B cell (primary cell): ENCODE measurements at regions not wholly inside any gene's neighbourhood (a gene's known extent, or its start where the extent isn't known, plus 50 kb on each side); places are given as distances from the start of the nearest gene placed in this dataset.

Experiments used
- ATAC-seq: fragments of 200-7000 bp; cut with Tn5 transposase; one replicate; pipeline ENCODE4 v1.10.0; 2021; ENCODE audit warnings: low read depth, mild to moderate bottlenecking, moderate number of reproducible peaks, moderate library complexity
- CTCF ChIA-PET: fragments of 350-600 bp; sonication (Branson Sonifier 250); formaldehyde crosslinking; loops from one replicate; lab custom pipeline; 2021; ENCODE audit warnings: antibody characterized with exemption, inconsistent platforms; lab: Charles Lee
- POLR2A ChIA-PET: fragments of 350-600 bp; sonication (Branson Sonifier 250); formaldehyde crosslinking; loops from one replicate; lab custom pipeline; 2021; ENCODE audit warnings: antibody characterized with exemption; lab: Charles Lee
- DNase-seq: peaks from one replicate; pipeline ENCODE4 v3.0.0; 2013
- H2AFZ ChIP-seq: 2 replicates; pipeline ENCODE4 v1.6.1; 2012; ENCODE audit warnings: mild to moderate bottlenecking, low read depth, low read length; ENCODE audit not compliant: insufficient read depth, poor library complexity, severe bottlenecking
- H3K27ac ChIP-seq, 2 donors: 1 replicate in 1 of 2; 2 replicates in 1 of 2; pipeline ENCODE4 v1.5.1; 2012 to 2013; ENCODE audit warnings: low read length in 2 of 2, mild to moderate bottlenecking in 2 of 2, moderate library complexity in 1 of 2
- H3K27me3 ChIP-seq, 4 experiments: fragments of 200-600 bp in 1 of 4; sonication (generic) in 1 of 4; replicated peaks in 1 of 4; 1 replicate in 2 of 4; 2 replicates in 2 of 4; pipeline versions ENCODE4 v1.6.1 to v1.7.0; 2013 to 2016; ENCODE audit warnings: low read length in 3 of 4, mild to moderate bottlenecking in 2 of 4, mixed read lengths in 1 of 4, moderate library complexity in 1 of 4; ENCODE audit not compliant: insufficient read depth in 4 of 4, control insufficient read depth in 3 of 4; ENCODE audit errors: control extremely low read depth in 1 of 4
- H3K36me3 ChIP-seq, 2 experiments: replicated peaks in 1 of 2; 1 replicate in 1 of 2; 2 replicates in 1 of 2; pipeline versions ENCODE4 v1.6.1 to v1.7.1; 2013; ENCODE audit warnings: low read length in 1 of 2; ENCODE audit not compliant: insufficient read depth in 2 of 2, control insufficient read depth in 1 of 2; ENCODE audit errors: control extremely low read depth in 1 of 2, extremely low read depth in 1 of 2
- H3K4me1 ChIP-seq, 2 donors: fragments of 200-600 bp in 1 of 2; sonication (generic) in 1 of 2; 1 replicate in 1 of 2; 2 replicates in 1 of 2; pipeline versions ENCODE4 v1.5.1 to v1.6.1; 2013 to 2017; ENCODE audit warnings: low read length in 2 of 2; ENCODE audit not compliant: control insufficient read depth in 2 of 2, insufficient read depth in 2 of 2
- H3K4me2 ChIP-seq: replicated peaks from 2 replicates; pipeline ENCODE3; 2012; ENCODE audit warnings: mild to moderate bottlenecking, low read depth, low read length; ENCODE audit not compliant: poor library complexity, severe bottlenecking
- H3K4me3 ChIP-seq, 5 experiments: fragments of 200-600 bp in 1 of 5; sonication (generic) in 1 of 5; 1 replicate in 3 of 5; 2 replicates in 2 of 5; pipeline versions ENCODE4 v1.5.1 to v1.7.0; 2011 to 2016; ENCODE audit warnings: low read length in 4 of 5, mild to moderate bottlenecking in 4 of 5, low read depth in 2 of 5, control low read depth in 1 of 5, moderate library complexity in 1 of 5; ENCODE audit not compliant: insufficient read depth in 1 of 5; ENCODE audit errors: control extremely low read depth in 1 of 5, extremely low read depth in 1 of 5
- H3K79me2 ChIP-seq: fragments of 200-600 bp; sonication (generic); one replicate; pipeline ENCODE4 v1.6.0; 2016; ENCODE audit warnings: low read length; ENCODE audit not compliant: control insufficient read depth, insufficient read depth
- H3K9ac ChIP-seq: fragments of 200-600 bp; sonication (generic); 2 replicates; pipeline ENCODE4 v1.6.1; 2017; ENCODE audit warnings: mild to moderate bottlenecking, low read length, moderate library complexity
- H3K9me3 ChIP-seq, 3 donors: one replicate each; pipeline versions ENCODE4 v1.6.1 to v1.7.1; 2013; ENCODE audit warnings: low read length in 2 of 3; ENCODE audit not compliant: control insufficient read depth in 2 of 3, insufficient read depth in 1 of 3; ENCODE audit errors: control extremely low read depth in 1 of 3
- H4K20me1 ChIP-seq: 2 replicates; pipeline ENCODE4 v1.6.0; 2012; ENCODE audit warnings: mild to moderate bottlenecking, low read length; ENCODE audit not compliant: insufficient read depth, control insufficient read depth, poor library complexity, severe bottlenecking
- H3K27ac Mint-ChIP-seq: one replicate; pipeline ENCODE4 v1.8.0; 2021; ENCODE audit warnings: mixed read lengths
- H3K27me3 Mint-ChIP-seq: one replicate; pipeline ENCODE4 v1.8.0; 2021; ENCODE audit warnings: mixed read lengths
- H3K4me1 Mint-ChIP-seq: one replicate; pipeline ENCODE4 v1.8.0; 2021; ENCODE audit warnings: mixed read lengths
- H3K4me3 Mint-ChIP-seq: one replicate; pipeline ENCODE4 v1.8.0; 2021; ENCODE audit warnings: mixed read lengths
- H3K9me3 Mint-ChIP-seq: one replicate; pipeline ENCODE4 v1.8.0; 2022; ENCODE audit warnings: mixed read lengths; ENCODE audit not compliant: insufficient read depth
- EZH2 ChIP-seq: IDR thresholded peaks from 2 replicates; pipeline ENCODE4 v1.6.1; 2012; ENCODE audit warnings: borderline replicate concordance, low read depth, mild to moderate bottlenecking, moderate library complexity, low read length; ENCODE audit not compliant: insufficient read depth, poor library complexity, severe bottlenecking
- WGBS: methylation state at CpG from one replicate; pipeline ENCODE4 v1.1.5; 2013; ENCODE audit warnings: missing lambda C conversion rate; ENCODE audit not compliant: insufficient coverage; 5-methylcytosine and 5-hydroxymethylcytosine counted together
- intact Hi-C: fragments of 100-400 bp; cut with micrococcal nuclease; formaldehyde crosslinking; loops from one replicate; pipeline ENCODE4 v1.10.0; 2022
- TF ChIP-seq, protein P1 (sequence below): fragments of 200-600 bp; IDR thresholded peaks from one replicate; pipeline ENCODE4 v1.8.0; 2022; ENCODE audit warnings: antibody characterized with exemption, mild to moderate bottlenecking

DNA sequence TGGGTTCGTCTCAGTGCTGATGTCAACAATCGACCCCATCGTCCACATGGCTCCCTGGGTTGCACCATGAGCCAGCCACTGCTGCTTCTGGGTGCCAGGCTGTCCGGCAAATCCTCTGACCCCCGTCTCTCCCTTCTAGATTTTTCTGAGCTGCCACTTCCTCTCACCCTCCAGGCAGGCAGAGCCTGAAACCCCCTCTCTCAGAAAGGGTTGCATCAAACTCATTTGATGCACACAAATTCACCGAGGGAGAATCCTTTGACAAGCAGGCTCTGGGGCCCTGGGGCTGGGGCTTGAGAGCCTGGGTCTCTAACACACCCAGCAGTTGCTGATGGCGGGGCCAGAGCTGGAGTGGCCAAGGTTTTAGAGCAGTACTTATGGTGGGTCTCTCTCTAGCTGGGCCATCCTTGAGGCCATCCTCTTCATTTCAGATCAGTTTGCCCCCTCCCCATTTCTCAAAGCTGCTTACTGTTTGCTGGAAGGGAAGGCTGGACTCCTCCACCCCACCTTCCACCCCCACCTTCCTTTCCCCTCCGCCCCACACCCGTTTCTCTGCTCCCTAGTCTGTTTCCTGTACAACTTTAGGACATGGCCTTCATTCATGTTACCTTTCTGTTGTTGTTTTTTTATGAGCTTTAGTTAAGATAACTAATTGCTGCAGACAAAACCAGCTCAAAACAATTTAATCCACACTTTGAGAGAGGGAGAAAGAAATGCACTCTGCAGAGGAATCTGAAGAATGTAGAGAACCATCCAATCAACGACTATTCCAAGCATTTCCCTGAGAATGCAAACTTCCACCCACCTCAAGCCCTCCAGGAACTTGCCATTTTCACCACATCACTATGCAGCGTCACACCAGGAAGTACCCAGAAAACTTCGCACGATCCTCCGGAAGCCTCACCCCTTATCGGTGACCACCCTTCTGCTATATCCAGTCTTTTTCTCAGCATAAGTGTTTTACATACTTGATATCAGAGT, 69.5 kb downstream of the ARL4C start:
- H4K20me1 ChIP-seq = no peaks in the 10 kb centered on the region
- no peaks in the 10 kb centered on the region for H3K79me2 ChIP-seq
- intact Hi-C loops = no loop called here
- Mint-ChIP-seq H3K4me1 (peaks cover 64% of the 10 kb centered on the region), H3K9me3 (no peaks in the 10 kb centered on the region), H3K27me3 (no peaks in the 10 kb centered on the region), H3K4me3 (peak overlapping the region; percentile 69), H3K27ac (peak overlapping the region; percentile 95)
- H2AFZ ChIP-seq = peak overlapping the region; percentile 46
- H3K36me3 ChIP-seq = no peaks in the 10 kb centered on the region
- H3K4me2 ChIP-seq = peak overlapping the region; percentile 70
- ChIA-PET POLR2A (interaction anchor here (0.6 to 6.6 kb wide), 3 partner anchors 11 to 70 kb away, joined by 4 to 35 read pairs (median 8); partner anchors contain the start of gene ARL4C), CTCF (interaction anchor here (1.8 to 2.1 kb wide), 5 partner anchors 19 to 70 kb away, joined by 6 to 9 read pairs (median 8); partner anchors contain the start of gene ARL4C)
- H3K9me3 ChIP-seq = peaks cover 0 to 14% (median 0%) of the 10 kb centered on the region in 3 donors
- H3K9ac ChIP-seq = peak overlapping the region; percentile 46
- no peak for TF ChIP-seq EZH2
- TF ChIP-seq, protein P1, sequence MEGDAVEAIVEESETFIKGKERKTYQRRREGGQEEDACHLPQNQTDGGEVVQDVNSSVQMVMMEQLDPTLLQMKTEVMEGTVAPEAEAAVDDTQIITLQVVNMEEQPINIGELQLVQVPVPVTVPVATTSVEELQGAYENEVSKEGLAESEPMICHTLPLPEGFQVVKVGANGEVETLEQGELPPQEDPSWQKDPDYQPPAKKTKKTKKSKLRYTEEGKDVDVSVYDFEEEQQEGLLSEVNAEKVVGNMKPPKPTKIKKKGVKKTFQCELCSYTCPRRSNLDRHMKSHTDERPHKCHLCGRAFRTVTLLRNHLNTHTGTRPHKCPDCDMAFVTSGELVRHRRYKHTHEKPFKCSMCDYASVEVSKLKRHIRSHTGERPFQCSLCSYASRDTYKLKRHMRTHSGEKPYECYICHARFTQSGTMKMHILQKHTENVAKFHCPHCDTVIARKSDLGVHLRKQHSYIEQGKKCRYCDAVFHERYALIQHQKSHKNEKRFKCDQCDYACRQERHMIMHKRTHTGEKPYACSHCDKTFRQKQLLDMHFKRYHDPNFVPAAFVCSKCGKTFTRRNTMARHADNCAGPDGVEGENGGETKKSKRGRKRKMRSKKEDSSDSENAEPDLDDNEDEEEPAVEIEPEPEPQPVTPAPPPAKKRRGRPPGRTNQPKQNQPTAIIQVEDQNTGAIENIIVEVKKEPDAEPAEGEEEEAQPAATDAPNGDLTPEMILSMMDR = no peak
- no peaks in the 10 kb centered on the region for H3K27me3 ChIP-seq
- peak overlapping the region in 1 of 5 experiments; percentile 15 for H3K4me3 ChIP-seq
- DNase-seq (peak; percentile 38), ATAC-seq (no peak)
- H3K4me1 ChIP-seq = peaks cover 69 to 71% of the 10 kb centered on the region in 2 donors
- 54% methylated on average over 7 of the region's 15 CpGs for WGBS
- H3K27ac ChIP-seq = peak overlapping the region; percentile 87
